ENCODE measurements at regions not wholly inside any gene's neighbourhood (a gene's known extent, or its start where the extent isn't known, plus 50 kb on each side); places are given as distances from the start of the nearest gene placed in this dataset.

- no peaks in the 10 kb centered on the region for H3K79me1 ChIP-seq (ENCODE audit: insufficient read depth, low read depth, low read length, poor library complexity, severe bottlenecking)
- no peak overlapping the region for H3K4me2 ChIP-seq (ENCODE audit: insufficient read depth, insufficient read length, low read length)
- H2AK5ac ChIP-seq (ENCODE audit: insufficient read length, low read length): no peak overlapping the region
- no peak overlapping the region for H2BK12ac ChIP-seq (ENCODE audit: insufficient read length, low read depth, low read length)
- no peaks in the 10 kb centered on the region for H3K23me2 ChIP-seq (ENCODE audit: insufficient read length, low read depth, low read length, poor library complexity, severe bottlenecking)
- H4K5ac ChIP-seq (ENCODE audit: insufficient read length, low read depth, low read length): no peak overlapping the region
- no peak for TF ChIP-seq CTCF (conservative IDR thresholded peaks at IDR 0.05)
- no peak overlapping the region for H3T11ph ChIP-seq (ENCODE audit: low read length)
- no peaks in the 10 kb centered on the region for H3K9me3 Mint-ChIP-seq
- no peak overlapping the region for H3K4me3 Mint-ChIP-seq
- H3K36me3 Mint-ChIP-seq (ENCODE audit: insufficient read depth in 1 of 3, low read depth in 3 of 3): no peaks in the 10 kb centered on the region
- H3K9ac ChIP-seq (ENCODE audit: extremely low read depth, insufficient read length, low read length): no peak overlapping the region
- H3K4ac ChIP-seq (ENCODE audit: low read depth, low read length): no peak overlapping the region
- no peak overlapping the region for H3K56ac ChIP-seq (ENCODE audit: insufficient read length, low read depth, low read length)
- no CpG with 5 or more reads among the region's 1 CpG for WGBS (ENCODE audit: extremely low coverage, insufficient read length, low lambda C conversion rate)
- no peak overlapping the region for H3K23ac ChIP-seq (ENCODE audit: insufficient read length, low read depth, low read length)
- H3K27me3 Mint-ChIP-seq (ENCODE audit: low read depth): no peaks in the 10 kb centered on the region
- no peaks in the 10 kb centered on the region for H3K27me3 ChIP-seq (ENCODE audit: insufficient read depth, low read length)
- no peak for DNase-seq
- no peak overlapping the region for H2BK120ac ChIP-seq (ENCODE audit: low read depth, low read length, poor library complexity, severe bottlenecking)
- no peak overlapping the region for H2BK15ac ChIP-seq (ENCODE audit: low read depth, low read length)
- H2BK20ac ChIP-seq (ENCODE audit: low read depth, low read length, poor library complexity, severe bottlenecking): no peak overlapping the region
- no peak overlapping the region for H4K8ac ChIP-seq (replicated peaks; ENCODE audit: insufficient read length, low read depth, low read length)
- H3K4me1 ChIP-seq (ENCODE audit: insufficient read depth, low read length): peaks cover 5% of the 10 kb centered on the region; the same call in 1 of the 2 replicates
- no peaks in the 10 kb centered on the region for H4K20me1 ChIP-seq (ENCODE audit: control insufficient read depth, insufficient read depth, insufficient read length)
- no peak overlapping the region for H3K27ac ChIP-seq (ENCODE audit: insufficient read length, low read depth, low read length)
- H3K79me2 ChIP-seq (ENCODE audit: insufficient read depth, low read length): no peaks in the 10 kb centered on the region
- H2AFZ ChIP-seq (ENCODE audit: low read length): no peak overlapping the region
- H3K4me1 Mint-ChIP-seq: peaks cover 14 to 20% of the 10 kb centered on the region in 2 experiments
- no peaks in the 10 kb centered on the region for H3K9me3 ChIP-seq (ENCODE audit: control insufficient read depth, low read depth, low read length)
- no peak overlapping the region for H2BK5ac ChIP-seq (ENCODE audit: insufficient read length, low read length)
- no peak overlapping the region for H4K91ac ChIP-seq (ENCODE audit: insufficient read length, low read depth, low read length)
- H3K14ac ChIP-seq (ENCODE audit: insufficient read depth, low read length): no peak overlapping the region
- H3K27ac Mint-ChIP-seq: no peak overlapping the region
- no peak overlapping the region for H3K18ac ChIP-seq (ENCODE audit: insufficient read length, low read depth, low read length)
These were observed 1149.4 kb upstream of the ZEB2 start for GRCh38 chr2:145669301-145669700.
